Lower leg skin (tissue), 4 donors: ENCODE measurements at regions not wholly inside any gene's neighbourhood (a gene's known extent, or its start where the extent isn't known, plus 50 kb on each side); places are given as distances from the start of the nearest gene placed in this dataset.

Experiments
- DNase-seq, 2 donors: peaks; one replicate each; pipeline ENCODE4 v3.0.0-alpha.2; 2019; ENCODE audit warnings: low spot score in 2 of 2
- H3K4me3 ChIP-seq: fragments of 200-600 bp; sonication (generic); 2 replicates; pipeline ENCODE4 v1.5.1; 2017; ENCODE audit warnings: mild to moderate bottlenecking, low read depth; ENCODE audit not compliant: poor library complexity, severe bottlenecking
- POLR2A ChIP-seq, 2 donors: fragments of 450-650 bp; IDR thresholded peaks; one replicate each; pipeline ENCODE4 v1.6.1; 2016 to 2017; ENCODE audit warnings: antibody characterized with exemption in 2 of 2, mild to moderate bottlenecking in 1 of 2, moderate library complexity in 1 of 2
- WGBS, 2 donors: methylation state at CpG; one replicate each; pipeline ENCODE4 v1.1.5; 2018; 5-methylcytosine and 5-hydroxymethylcytosine counted together
- intact Hi-C: fragments of 100-400 bp; cut with DNase I; formaldehyde crosslinking; loops from one replicate; pipeline ENCODE4 v1.15.0; 2023; ENCODE audit warnings: low total_unique reads
- TF ChIP-seq, protein P1 (sequence below), 3 donors: fragments of 450-650 bp; IDR thresholded peaks; one replicate each; pipeline ENCODE4 v1.5.1; 2016; ENCODE audit warnings: antibody characterized with exemption in 3 of 3, mild to moderate bottlenecking in 3 of 3, moderate library complexity in 2 of 3

DNA sequence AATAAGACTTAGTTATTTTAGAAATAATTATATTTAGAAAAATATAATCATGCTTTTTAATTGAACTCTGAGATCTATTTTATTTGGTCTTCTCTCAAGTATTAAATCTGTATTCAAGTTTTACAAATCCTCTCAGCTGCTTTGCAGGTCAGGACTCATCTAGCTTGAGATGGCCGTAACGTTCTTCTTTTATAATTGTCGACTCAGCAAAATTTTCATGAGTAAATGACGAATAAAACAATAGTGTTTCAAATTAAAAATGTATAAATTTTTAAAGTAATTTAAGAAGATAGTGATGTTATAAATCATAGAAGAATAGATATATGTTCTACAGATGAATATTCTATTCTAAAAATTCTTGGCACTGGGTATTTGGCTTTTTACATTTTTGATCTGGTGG is 957.1 kb upstream of the EYS start:
- DNase-seq: no peak
- WGBS, 2 donors: 68 to 76% methylated on average over 4 of the region's 4 CpGs
- intact Hi-C loops: no loop called here
- H3K4me3 ChIP-seq: no peak overlapping the region
- TF ChIP-seq POLR2A (IDR thresholded peaks at IDR 0.05): no peak
- TF ChIP-seq, protein P1, sequence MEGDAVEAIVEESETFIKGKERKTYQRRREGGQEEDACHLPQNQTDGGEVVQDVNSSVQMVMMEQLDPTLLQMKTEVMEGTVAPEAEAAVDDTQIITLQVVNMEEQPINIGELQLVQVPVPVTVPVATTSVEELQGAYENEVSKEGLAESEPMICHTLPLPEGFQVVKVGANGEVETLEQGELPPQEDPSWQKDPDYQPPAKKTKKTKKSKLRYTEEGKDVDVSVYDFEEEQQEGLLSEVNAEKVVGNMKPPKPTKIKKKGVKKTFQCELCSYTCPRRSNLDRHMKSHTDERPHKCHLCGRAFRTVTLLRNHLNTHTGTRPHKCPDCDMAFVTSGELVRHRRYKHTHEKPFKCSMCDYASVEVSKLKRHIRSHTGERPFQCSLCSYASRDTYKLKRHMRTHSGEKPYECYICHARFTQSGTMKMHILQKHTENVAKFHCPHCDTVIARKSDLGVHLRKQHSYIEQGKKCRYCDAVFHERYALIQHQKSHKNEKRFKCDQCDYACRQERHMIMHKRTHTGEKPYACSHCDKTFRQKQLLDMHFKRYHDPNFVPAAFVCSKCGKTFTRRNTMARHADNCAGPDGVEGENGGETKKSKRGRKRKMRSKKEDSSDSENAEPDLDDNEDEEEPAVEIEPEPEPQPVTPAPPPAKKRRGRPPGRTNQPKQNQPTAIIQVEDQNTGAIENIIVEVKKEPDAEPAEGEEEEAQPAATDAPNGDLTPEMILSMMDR (IDR thresholded peaks at IDR 0.05): no peak

DNA sequence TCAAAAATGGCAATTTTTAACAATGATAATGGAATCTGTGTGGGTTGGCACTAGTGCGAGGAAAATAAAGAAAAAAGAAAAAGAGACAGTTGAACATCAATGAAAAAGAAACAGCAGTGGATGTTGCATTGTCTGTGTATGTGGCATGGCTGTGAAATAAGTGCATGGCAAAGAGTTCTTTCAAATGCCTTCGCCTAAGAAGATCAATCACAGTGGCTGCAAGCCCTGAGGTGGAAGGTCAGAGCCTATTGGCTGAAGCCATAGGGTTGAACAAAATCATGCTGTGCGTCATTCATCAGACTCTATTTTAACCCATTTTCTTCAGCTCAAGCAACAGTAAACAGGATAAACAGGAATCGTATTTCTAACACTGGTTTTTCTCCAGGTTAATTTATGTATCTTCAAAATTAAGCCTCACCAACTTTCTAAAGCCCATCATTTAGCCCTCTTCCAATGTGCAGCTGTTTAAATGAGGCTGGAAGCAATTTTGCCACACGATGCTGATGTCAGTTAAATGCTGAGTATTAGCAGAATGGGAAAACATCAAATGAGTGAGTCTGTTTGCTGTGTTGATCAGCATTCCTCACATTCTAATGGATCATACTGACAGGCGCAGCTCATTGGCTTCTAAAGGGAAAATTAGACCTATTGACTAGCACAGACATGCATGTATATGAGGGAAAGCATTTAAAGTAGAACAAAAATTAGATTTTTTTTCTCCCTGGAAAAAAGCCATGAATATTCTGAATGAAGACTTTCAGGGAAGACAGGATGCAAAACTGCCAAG is 955.9 kb upstream of the EYS start:
- no peak overlapping the region for H3K4me3 ChIP-seq
- TF ChIP-seq, protein P1 (IDR thresholded peaks at IDR 0.05): no peak
- TF ChIP-seq POLR2A (IDR thresholded peaks at IDR 0.05): no peak
- no peak for DNase-seq
- intact Hi-C loops: no loop called here
- WGBS, 2 donors: 23% methylated on average over 6 of the region's 6 CpGs

DNA sequence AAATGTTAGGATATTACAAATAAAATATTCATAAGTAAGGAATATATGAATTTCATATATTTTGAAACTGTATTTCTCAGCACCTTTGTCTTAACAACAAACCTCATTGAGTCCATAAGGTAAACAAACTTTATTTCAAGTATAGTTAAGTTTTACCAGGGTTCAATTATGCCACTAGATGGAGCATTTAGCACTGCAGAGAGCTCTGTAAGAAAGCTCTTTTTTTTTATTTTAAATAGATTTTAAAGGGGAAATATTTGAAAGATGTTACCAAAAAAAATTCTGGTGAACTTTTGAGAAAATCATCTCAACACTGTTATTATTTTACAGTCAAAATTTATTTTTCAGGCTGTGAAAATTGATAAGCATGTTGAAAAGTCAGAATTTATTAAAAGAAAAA is 955.2 kb upstream of the EYS start:
- no peak for TF ChIP-seq POLR2A (IDR thresholded peaks at IDR 0.05)
- TF ChIP-seq, protein P1 (IDR thresholded peaks at IDR 0.05): no peak
- intact Hi-C loops: no loop called here
- no peak for DNase-seq
- no peak overlapping the region for H3K4me3 ChIP-seq

DNA sequence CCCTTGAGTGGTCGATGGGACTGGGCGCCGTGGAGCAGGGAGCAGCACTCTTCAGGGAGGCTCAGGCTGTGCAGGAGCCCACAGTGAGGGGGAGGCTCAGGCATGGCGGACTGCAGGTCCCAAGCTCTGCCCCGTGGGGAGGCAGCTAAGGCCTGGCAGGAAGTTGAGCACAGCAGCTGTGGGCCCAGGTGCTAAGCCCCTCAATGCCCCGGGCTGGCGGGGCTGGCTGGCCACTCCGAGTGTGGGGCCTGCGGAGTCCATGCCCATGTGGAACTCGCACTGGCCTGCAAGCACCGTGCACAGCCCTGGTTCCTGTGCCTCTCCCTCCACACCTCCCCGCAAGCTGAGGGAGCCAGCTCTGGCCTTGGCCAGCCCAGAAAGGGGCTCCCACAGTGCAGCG is 948.4 kb upstream of the EYS start:
- 97 to 98% methylated on average over 5 to 8 of the region's 13 CpGs for WGBS, 2 donors
- no peak overlapping the region for H3K4me3 ChIP-seq
- intact Hi-C loops: no loop called here

DNA sequence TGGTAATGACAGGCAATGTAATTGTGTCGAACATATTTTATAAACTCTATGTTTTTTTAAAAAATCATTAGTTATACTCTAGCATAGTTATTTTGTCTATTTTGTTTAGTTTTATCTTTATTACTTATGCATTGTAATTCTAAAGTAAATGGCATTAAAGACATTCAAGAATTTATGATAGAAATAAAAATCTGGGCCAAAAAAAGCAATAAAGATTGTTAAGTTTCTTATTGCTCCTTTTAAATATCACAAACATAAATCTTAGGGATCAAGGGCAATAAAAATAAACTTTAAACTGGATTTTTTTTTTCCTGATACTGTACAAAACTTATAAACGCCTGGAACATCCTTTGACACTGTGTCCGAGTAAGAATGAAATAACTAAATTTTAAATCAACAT is 931.5 kb upstream of the EYS start:
- no peak for DNase-seq
- intact Hi-C loops: no loop called here
- no peak overlapping the region for H3K4me3 ChIP-seq
- no peak for TF ChIP-seq POLR2A (IDR thresholded peaks at IDR 0.05)
- TF ChIP-seq, protein P1 (IDR thresholded peaks at IDR 0.05): no peak
- 62 to 69% methylated on average over 3 of the region's 3 CpGs for WGBS, 2 donors

More for the DNA sequence above, 948.4 kb upstream of the EYS start:
- DNase-seq: no peak
- TF ChIP-seq, protein P1 (IDR thresholded peaks at IDR 0.05): no peak
- TF ChIP-seq POLR2A (IDR thresholded peaks at IDR 0.05): no peak

DNA sequence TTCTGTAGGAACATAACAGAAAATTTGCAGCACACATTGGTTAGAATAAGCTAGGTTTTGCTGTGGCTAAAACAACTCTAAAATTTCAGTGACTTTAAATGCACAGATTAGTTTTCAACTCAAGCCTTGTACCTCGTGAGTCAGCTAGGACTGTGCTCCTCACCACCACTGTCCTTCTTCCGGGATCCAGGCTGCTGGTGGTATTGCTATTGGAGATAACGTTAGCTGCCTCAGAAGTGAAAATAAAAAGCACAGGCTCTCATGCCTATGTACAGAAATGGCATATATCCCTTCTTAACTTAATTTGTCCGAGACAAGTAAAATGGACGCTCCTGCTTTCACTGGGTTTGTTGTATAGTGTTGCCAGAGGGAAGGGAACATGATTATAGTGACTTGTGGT is 931.1 kb upstream of the EYS start:
- no peak for DNase-seq
- no peak for TF ChIP-seq POLR2A (IDR thresholded peaks at IDR 0.05)
- TF ChIP-seq, protein P1 (IDR thresholded peaks at IDR 0.05): no peak
- 62 to 73% methylated on average over 5 of the region's 5 CpGs for WGBS, 2 donors
- no peak overlapping the region for H3K4me3 ChIP-seq
- intact Hi-C loops: no loop called here
